ENCODE measurements at regions not wholly inside any gene's neighbourhood (a gene's known extent, or its start where the extent isn't known, plus 50 kb on each side); places are given as distances from the start of the nearest gene placed in this dataset.

- TF ChIP-seq, protein P1, sequence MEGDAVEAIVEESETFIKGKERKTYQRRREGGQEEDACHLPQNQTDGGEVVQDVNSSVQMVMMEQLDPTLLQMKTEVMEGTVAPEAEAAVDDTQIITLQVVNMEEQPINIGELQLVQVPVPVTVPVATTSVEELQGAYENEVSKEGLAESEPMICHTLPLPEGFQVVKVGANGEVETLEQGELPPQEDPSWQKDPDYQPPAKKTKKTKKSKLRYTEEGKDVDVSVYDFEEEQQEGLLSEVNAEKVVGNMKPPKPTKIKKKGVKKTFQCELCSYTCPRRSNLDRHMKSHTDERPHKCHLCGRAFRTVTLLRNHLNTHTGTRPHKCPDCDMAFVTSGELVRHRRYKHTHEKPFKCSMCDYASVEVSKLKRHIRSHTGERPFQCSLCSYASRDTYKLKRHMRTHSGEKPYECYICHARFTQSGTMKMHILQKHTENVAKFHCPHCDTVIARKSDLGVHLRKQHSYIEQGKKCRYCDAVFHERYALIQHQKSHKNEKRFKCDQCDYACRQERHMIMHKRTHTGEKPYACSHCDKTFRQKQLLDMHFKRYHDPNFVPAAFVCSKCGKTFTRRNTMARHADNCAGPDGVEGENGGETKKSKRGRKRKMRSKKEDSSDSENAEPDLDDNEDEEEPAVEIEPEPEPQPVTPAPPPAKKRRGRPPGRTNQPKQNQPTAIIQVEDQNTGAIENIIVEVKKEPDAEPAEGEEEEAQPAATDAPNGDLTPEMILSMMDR (IDR thresholded peaks at IDR 0.05), result no peak
- no peak for TF ChIP-seq POLR2A (IDR thresholded peaks at IDR 0.05)
Observed at GRCh38 chr6:92759178-92759577, 660.2 kb downstream of the EPHA7 start.
